Ishikawa (cell line): ENCODE measurements at regions not wholly inside any gene's neighbourhood (a gene's known extent, or its start where the extent isn't known, plus 50 kb on each side); places are given as distances from the start of the nearest gene placed in this dataset.

Experiments
- CEBPB ChIP-seq: IDR thresholded peaks from 2 replicates; pipeline ENCODE4 v1.6.1; 2012
- CREB1 ChIP-seq: IDR thresholded peaks from 2 replicates; pipeline ENCODE4 v1.6.1; 2012; ENCODE audit warnings: low read depth
- EGR1 ChIP-seq: IDR thresholded peaks from 2 replicates; pipeline ENCODE4 v1.6.1; 2012
- EP300 ChIP-seq: IDR thresholded peaks from 2 replicates; pipeline ENCODE4 v1.6.1; 2012; ENCODE audit warnings: borderline replicate concordance
- FOXM1 ChIP-seq: IDR thresholded peaks from 2 replicates; pipeline ENCODE4 v1.6.1; 2012; ENCODE audit warnings: low read depth, borderline replicate concordance
- NFIC ChIP-seq: IDR thresholded peaks from 2 replicates; pipeline ENCODE4 v1.6.1; 2012
- RAD21 ChIP-seq: IDR thresholded peaks from 2 replicates; pipeline ENCODE4 v1.6.1; 2012; ENCODE audit warnings: low read depth
- REST ChIP-seq: IDR thresholded peaks from 2 replicates; pipeline ENCODE4 v1.6.1; 2012; ENCODE audit warnings: low read depth, mild to moderate bottlenecking
- TAF1 ChIP-seq: IDR thresholded peaks from 2 replicates; pipeline ENCODE4 v1.6.1; 2012; ENCODE audit warnings: low read depth, mild to moderate bottlenecking
- TCF12 ChIP-seq: IDR thresholded peaks from 2 replicates; pipeline ENCODE4 v1.6.1; 2012; ENCODE audit warnings: low read depth
- TEAD4 ChIP-seq: IDR thresholded peaks from 2 replicates; pipeline ENCODE4 v1.6.1; 2012
- YY1 ChIP-seq: IDR thresholded peaks from 2 replicates; pipeline ENCODE4 v1.6.1; 2012; ENCODE audit warnings: low read depth
- ZBTB7A ChIP-seq: IDR thresholded peaks from 2 replicates; pipeline ENCODE4 v1.6.1; 2012; ENCODE audit warnings: low read depth
- TF ChIP-seq, protein P1 (sequence below): IDR thresholded peaks from 2 replicates; pipeline ENCODE4 v1.6.1; 2012
- TF ChIP-seq, protein P2 (sequence below): IDR thresholded peaks from 2 replicates; pipeline ENCODE4 v1.6.1; 2012

GRCh38 chr12:33771889-33772288, 250.4 kb upstream of the ALG10 start:
- TF ChIP-seq, protein P1, sequence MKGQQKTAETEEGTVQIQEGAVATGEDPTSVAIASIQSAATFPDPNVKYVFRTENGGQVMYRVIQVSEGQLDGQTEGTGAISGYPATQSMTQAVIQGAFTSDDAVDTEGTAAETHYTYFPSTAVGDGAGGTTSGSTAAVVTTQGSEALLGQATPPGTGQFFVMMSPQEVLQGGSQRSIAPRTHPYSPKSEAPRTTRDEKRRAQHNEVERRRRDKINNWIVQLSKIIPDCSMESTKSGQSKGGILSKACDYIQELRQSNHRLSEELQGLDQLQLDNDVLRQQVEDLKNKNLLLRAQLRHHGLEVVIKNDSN = no peak
- TF ChIP-seq TAF1 (no peak), FOXM1 (no peak), REST (no peak), EP300 (no peak), CEBPB (no peak), NFIC (no peak)
- TF ChIP-seq, protein P2, sequence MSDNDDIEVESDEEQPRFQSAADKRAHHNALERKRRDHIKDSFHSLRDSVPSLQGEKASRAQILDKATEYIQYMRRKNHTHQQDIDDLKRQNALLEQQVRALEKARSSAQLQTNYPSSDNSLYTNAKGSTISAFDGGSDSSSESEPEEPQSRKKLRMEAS = no peak

DNA sequence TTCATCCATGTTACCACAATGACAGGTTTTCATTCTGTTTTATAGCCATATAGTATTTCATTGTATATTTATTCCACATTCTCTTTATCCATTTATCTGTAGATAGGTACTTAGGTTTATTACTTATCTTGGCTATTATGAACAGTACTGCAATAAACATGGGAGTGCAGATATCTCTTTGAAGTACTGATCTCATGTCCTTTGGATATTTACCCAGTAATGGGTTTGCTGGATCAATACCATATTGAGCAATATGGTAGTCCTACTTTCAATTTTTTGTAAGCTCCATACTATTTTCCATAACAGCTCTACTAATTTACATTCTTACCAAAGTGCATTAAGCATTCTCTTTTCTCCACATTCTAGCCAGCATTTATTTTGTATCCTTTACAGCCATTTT, 235.8 kb upstream of the ALG10 start:
- TF ChIP-seq EP300 (no peak), TCF12 (no peak), TEAD4 (no peak), YY1 (no peak), ZBTB7A (no peak), EGR1 (no peak), NFIC (no peak), REST (no peak), FOXM1 (no peak)

DNA sequence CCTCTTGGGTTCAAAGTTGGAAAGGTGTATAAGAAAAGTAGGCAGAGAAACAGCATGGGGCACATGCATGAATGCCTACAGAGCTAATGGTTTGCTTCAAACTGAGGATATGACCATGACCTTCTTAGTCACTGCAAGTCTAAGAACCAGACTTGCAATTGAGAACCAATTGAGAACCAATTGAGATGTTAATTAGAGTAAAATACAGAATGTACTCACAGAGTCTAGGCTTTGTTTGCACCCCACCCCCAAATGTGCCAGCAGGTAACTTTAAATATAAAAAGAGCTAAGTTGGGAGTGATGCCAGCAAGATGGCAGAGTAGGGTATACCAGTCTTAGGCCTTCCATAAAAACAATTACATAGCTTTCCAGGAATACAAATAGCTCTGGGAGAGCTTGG, 227.3 kb upstream of the ALG10 start:
- TF ChIP-seq, protein P2 = no peak
- TF ChIP-seq EP300 = no peak

- TF ChIP-seq EP300 (no peak), YY1 (no peak), REST (no peak), RAD21 (no peak), ZBTB7A (no peak), TAF1 (no peak), CREB1 (no peak)
- TF ChIP-seq, protein P1 = no peak
- TF ChIP-seq, protein P2 = no peak
These were observed 226.8 kb upstream of the ALG10 start for GRCh38 chr12:33795536-33795935.

DNA sequence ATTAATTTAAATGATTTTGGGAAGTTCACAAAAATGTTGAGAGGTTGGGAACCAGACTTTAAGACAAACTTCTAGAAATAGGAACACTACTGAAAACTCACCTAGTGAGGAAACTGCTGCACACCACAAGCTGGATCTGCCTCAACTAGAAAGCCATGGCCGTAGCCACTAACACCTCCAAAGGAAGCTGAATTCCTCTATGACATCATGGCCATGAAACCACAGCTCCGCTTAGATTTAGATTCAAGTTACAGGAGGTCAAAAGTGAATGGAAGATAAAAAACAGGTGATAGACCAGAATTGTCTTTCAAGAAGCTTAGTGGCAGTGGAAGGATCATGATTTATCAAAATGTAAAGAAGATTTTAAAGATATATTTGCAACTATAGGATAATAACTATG, 208.8 kb upstream of the ALG10 start:
- TF ChIP-seq REST = no peak
- no peak for TF ChIP-seq EGR1
- TF ChIP-seq YY1 = no peak
- TF ChIP-seq CREB1 = no peak
- TF ChIP-seq NFIC = no peak
- TF ChIP-seq TCF12 = no peak
